Liver (tissue), 8 donors: ENCODE measurements at regions not wholly inside any gene's neighbourhood (a gene's known extent, or its start where the extent isn't known, plus 50 kb on each side); places are given as distances from the start of the nearest gene placed in this dataset.

Experiments used
- DNase-seq: peaks from one replicate; pipeline ENCODE4 v3.0.0-alpha.2; 2017; ENCODE audit warnings: low spot score
- H3K27ac ChIP-seq, 2 donors: one replicate each; pipeline ENCODE4 v1.7.0; 2013; ENCODE audit warnings: inconsistent platforms in 2 of 2, low read length in 2 of 2, control low read depth in 1 of 2, low read depth in 1 of 2, mild to moderate bottlenecking in 1 of 2
- H3K27me3 ChIP-seq, 4 donors: one replicate each; pipeline versions ENCODE4 v1.6.1 to v1.7.0; 2013; ENCODE audit warnings: low read length in 3 of 4, inconsistent platforms in 1 of 4, mild to moderate bottlenecking in 1 of 4, moderate library complexity in 1 of 4; ENCODE audit not compliant: control insufficient read depth in 4 of 4, insufficient read depth in 4 of 4
- H3K36me3 ChIP-seq, 4 donors: one replicate each; pipeline versions ENCODE4 v1.6.1 to v1.7.0; 2013; ENCODE audit warnings: low read length in 3 of 4, mild to moderate bottlenecking in 3 of 4, low read depth in 1 of 4, moderate library complexity in 1 of 4; ENCODE audit not compliant: control insufficient read depth in 4 of 4, insufficient read depth in 3 of 4
- H3K4me1 ChIP-seq, 4 donors: one replicate each; pipeline versions ENCODE4 v1.6.1 to v1.7.0; 2013; ENCODE audit warnings: low read length in 3 of 4, mild to moderate bottlenecking in 3 of 4, moderate library complexity in 1 of 4; ENCODE audit not compliant: control insufficient read depth in 4 of 4, insufficient read depth in 4 of 4
- H3K4me3 ChIP-seq, 3 donors: one replicate each; pipeline versions ENCODE4 v1.6.1 to v1.7.0; 2013; ENCODE audit warnings: low read length in 3 of 3, control low read depth in 1 of 3, low read depth in 1 of 3, mild to moderate bottlenecking in 1 of 3
- H3K9ac ChIP-seq, 2 donors: one replicate each; pipeline ENCODE4 v1.7.0; 2013; ENCODE audit warnings: low read length in 2 of 2, mild to moderate bottlenecking in 2 of 2, moderate library complexity in 2 of 2, control low read depth in 1 of 2, low read depth in 1 of 2
- H3K9me3 ChIP-seq, 4 donors: one replicate each; pipeline versions ENCODE4 v1.6.1 to v1.7.0; 2013; ENCODE audit warnings: low read length in 3 of 4; ENCODE audit not compliant: control insufficient read depth in 4 of 4
- ATF3 ChIP-seq: IDR thresholded peaks from 2 replicates; pipeline ENCODE4 v1.6.1; 2016; ENCODE audit warnings: antibody characterized with exemption
- EGR1 ChIP-seq, 2 donors: IDR thresholded peaks; 2 replicates each; pipeline ENCODE4 v1.6.1; 2016 to 2018; ENCODE audit warnings: antibody characterized with exemption in 2 of 2, low read depth in 2 of 2
- FOXA1 ChIP-seq: IDR thresholded peaks from 2 replicates; pipeline ENCODE4 v1.6.1; 2016; ENCODE audit warnings: antibody characterized with exemption
- FOXA2 ChIP-seq: IDR thresholded peaks from 2 replicates; pipeline ENCODE4 v1.6.1; 2016; ENCODE audit warnings: antibody characterized with exemption
- GABPA ChIP-seq, 2 donors: IDR thresholded peaks in 1 of 2; conservative IDR thresholded peaks in 1 of 2; 2 replicates each; pipeline ENCODE4 v1.6.1; 2016; ENCODE audit warnings: antibody characterized with exemption in 2 of 2, mild to moderate bottlenecking in 1 of 2, moderate library complexity in 1 of 2
- HNF4A ChIP-seq, 2 donors: conservative IDR thresholded peaks; 2 replicates each; pipeline ENCODE4 v1.6.1; 2016; ENCODE audit warnings: antibody characterized with exemption in 2 of 2, mild to moderate bottlenecking in 2 of 2
- HNF4G ChIP-seq: IDR thresholded peaks from 2 replicates; pipeline ENCODE4 v1.6.1; 2016; ENCODE audit warnings: antibody characterized with exemption
- JUND ChIP-seq, 2 donors: IDR thresholded peaks; 2 replicates each; pipeline ENCODE4 v1.6.1; 2016; ENCODE audit warnings: antibody characterized with exemption in 2 of 2
- MAX ChIP-seq: IDR thresholded peaks from 2 replicates; pipeline ENCODE4 v1.6.1; 2016; ENCODE audit warnings: antibody characterized with exemption
- NR2F2 ChIP-seq: IDR thresholded peaks from 2 replicates; pipeline ENCODE4 v1.6.1; 2016; ENCODE audit warnings: antibody characterized with exemption
- RAD21 ChIP-seq, 2 donors: IDR thresholded peaks; 2 replicates each; pipeline ENCODE4 v1.6.1; 2016; ENCODE audit warnings: antibody characterized with exemption in 2 of 2, mild to moderate bottlenecking in 2 of 2
- REST ChIP-seq: IDR thresholded peaks from 2 replicates; pipeline ENCODE4 v1.6.1; 2016; ENCODE audit warnings: antibody characterized with exemption, mild to moderate bottlenecking
- RXRA ChIP-seq, 2 donors: IDR thresholded peaks; 2 replicates each; pipeline ENCODE4 v1.6.1; 2017 to 2018; ENCODE audit warnings: antibody characterized with exemption in 2 of 2, mild to moderate bottlenecking in 1 of 2
- SP1 ChIP-seq: IDR thresholded peaks from 2 replicates; pipeline ENCODE4 v1.6.1; 2018; ENCODE audit warnings: antibody characterized with exemption, mild to moderate bottlenecking
- TAF1 ChIP-seq: conservative IDR thresholded peaks from 2 replicates; pipeline ENCODE4 v1.6.1; 2016; ENCODE audit warnings: antibody characterized with exemption, mild to moderate bottlenecking
- YY1 ChIP-seq: IDR thresholded peaks from 2 replicates; pipeline ENCODE4 v1.6.1; 2016; ENCODE audit warnings: antibody characterized with exemption, mild to moderate bottlenecking
- ZBTB33 ChIP-seq: IDR thresholded peaks from 2 replicates; pipeline ENCODE4 v1.6.1; 2016; ENCODE audit warnings: antibody characterized with exemption
- WGBS: extraction: QIAGEN DNeasy Blood & Tissue Kit; methylation state at CpG from one replicate; pipeline ENCODE4 v1.1.7; 2013; 5-methylcytosine and 5-hydroxymethylcytosine counted together
- TF ChIP-seq, protein P1 (sequence below): fragments of 150-350 bp; IDR thresholded peaks from 2 replicates; pipeline ENCODE4 v1.5.1; 2017; ENCODE audit warnings: improper control_type of control experiment, low read depth, low read length; ENCODE audit not compliant: missing input control
- donor health status: healthy.
- donor health status: healthy.
- donor health status: healthy.
- donor health status: healthy.
- donor health status: healthy.

DNA sequence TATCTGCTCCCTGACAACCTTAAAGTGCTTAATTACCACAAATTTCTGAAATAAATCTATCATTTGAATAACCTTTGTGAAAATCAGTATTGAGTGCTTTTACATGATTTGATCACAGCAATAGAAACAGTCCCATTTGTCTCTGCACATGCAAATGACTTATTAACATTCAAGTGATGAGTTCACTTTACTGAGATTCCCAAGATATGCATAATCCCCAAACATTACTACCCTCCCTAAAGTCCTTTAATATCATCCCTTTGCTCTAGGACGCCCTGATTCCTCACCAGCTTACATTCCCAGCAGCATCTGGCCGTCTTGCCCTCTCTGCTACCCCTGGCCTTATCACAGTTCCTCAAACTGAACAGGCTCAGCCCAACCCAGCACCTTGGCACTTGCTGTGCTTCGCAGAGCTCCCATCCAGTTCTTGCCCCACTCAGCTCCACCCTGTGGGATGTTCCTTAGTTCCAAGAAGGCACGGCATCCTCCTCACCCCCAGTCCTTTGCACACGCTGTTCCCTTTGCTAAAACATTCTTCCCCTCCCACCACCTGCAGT, 347.5 kb downstream of the PREX1 start:
- H3K36me3 ChIP-seq, result no peaks in the 10 kb centered on the region
- no peak for DNase-seq
- TF ChIP-seq FOXA1 (no peak), HNF4A (conservative IDR thresholded peaks at IDR 0.05) (no peak), YY1 (no peak), EGR1 (IDR thresholded peaks at IDR 0.05; ENCODE audit: low read depth in 2 of 2) (no peak), ZBTB33 (no peak), SP1 (no peak), ATF3 (no peak), FOXA2 (no peak), HNF4G (no peak), NR2F2 (no peak), MAX (no peak), RAD21 (IDR thresholded peaks at IDR 0.05) (no peak), JUND (IDR thresholded peaks at IDR 0.05) (no peak), GABPA (IDR thresholded peaks at IDR 0.05 in 1 of 2, conservative IDR thresholded peaks at IDR 0.05 in 1 of 2) (no peak)
- H3K27me3 ChIP-seq, result peaks cover 0 to 20% (median 1%) of the 10 kb centered on the region in 4 donors
- H3K9me3 ChIP-seq, result peaks cover 0 to 4% (median 0%) of the 10 kb centered on the region in 4 donors
- no peak overlapping the region for H3K9ac ChIP-seq
- no peak overlapping the region for H3K4me3 ChIP-seq
- H3K27ac ChIP-seq, result no peak overlapping the region
- WGBS, result 72% methylated on average over 5 of the region's 5 CpGs
- H3K4me1 ChIP-seq, result no peaks in the 10 kb centered on the region

GRCh38 chr20:48478806-48479585, 348.8 kb downstream of the PREX1 start:
- Histone ChIP-seq H3K9me3 (peaks cover 0 to 4% (median 0%) of the 10 kb centered on the region in 4 donors), H3K4me3 (no peak overlapping the region), H3K9ac (no peak overlapping the region), H3K27ac (no peak overlapping the region), H3K27me3 (peaks cover 0 to 20% (median 1%) of the 10 kb centered on the region in 4 donors), H3K36me3 (no peaks in the 10 kb centered on the region), H3K4me1 (no peaks in the 10 kb centered on the region)
- WGBS, result 85% methylated on average over 9 of the region's 9 CpGs
- TF ChIP-seq GABPA (IDR thresholded peaks at IDR 0.05 in 1 of 2, conservative IDR thresholded peaks at IDR 0.05 in 1 of 2) (no peak), SP1 (no peak), TAF1 (no peak), RAD21 (IDR thresholded peaks at IDR 0.05) (no peak), ATF3 (no peak), NR2F2 (no peak), FOXA2 (no peak), ZBTB33 (no peak), REST (no peak), MAX (no peak), YY1 (no peak), RXRA (IDR thresholded peaks at IDR 0.05) (no peak), EGR1 (IDR thresholded peaks at IDR 0.05; ENCODE audit: low read depth in 2 of 2) (no peak), JUND (IDR thresholded peaks at IDR 0.05) (no peak), FOXA1 (no peak)
- TF ChIP-seq, protein P1, sequence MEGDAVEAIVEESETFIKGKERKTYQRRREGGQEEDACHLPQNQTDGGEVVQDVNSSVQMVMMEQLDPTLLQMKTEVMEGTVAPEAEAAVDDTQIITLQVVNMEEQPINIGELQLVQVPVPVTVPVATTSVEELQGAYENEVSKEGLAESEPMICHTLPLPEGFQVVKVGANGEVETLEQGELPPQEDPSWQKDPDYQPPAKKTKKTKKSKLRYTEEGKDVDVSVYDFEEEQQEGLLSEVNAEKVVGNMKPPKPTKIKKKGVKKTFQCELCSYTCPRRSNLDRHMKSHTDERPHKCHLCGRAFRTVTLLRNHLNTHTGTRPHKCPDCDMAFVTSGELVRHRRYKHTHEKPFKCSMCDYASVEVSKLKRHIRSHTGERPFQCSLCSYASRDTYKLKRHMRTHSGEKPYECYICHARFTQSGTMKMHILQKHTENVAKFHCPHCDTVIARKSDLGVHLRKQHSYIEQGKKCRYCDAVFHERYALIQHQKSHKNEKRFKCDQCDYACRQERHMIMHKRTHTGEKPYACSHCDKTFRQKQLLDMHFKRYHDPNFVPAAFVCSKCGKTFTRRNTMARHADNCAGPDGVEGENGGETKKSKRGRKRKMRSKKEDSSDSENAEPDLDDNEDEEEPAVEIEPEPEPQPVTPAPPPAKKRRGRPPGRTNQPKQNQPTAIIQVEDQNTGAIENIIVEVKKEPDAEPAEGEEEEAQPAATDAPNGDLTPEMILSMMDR, result no peak
- DNase-seq, result no peak
